GM23248 (cell line): ENCODE measurements at regions not wholly inside any gene's neighbourhood (a gene's known extent, or its start where the extent isn't known, plus 50 kb on each side); places are given as distances from the start of the nearest gene placed in this dataset.

Experiments used
- DNase-seq: peaks from one replicate; pipeline ENCODE4 v3.0.0-alpha.2; 2015
- H2AFZ ChIP-seq: fragments of 200-600 bp; sonication (generic); 2 replicates; pipeline ENCODE4 v1.6.1; 2016; ENCODE audit warnings: antibody characterized with exemption
- H3F3A ChIP-seq: fragments of 200-600 bp; sonication (generic); 2 replicates; pipeline ENCODE4 v1.6.1; 2016; ENCODE audit warnings: mild to moderate bottlenecking, antibody characterized with exemption, mixed run types; ENCODE audit not compliant: insufficient read depth
- H3K27ac ChIP-seq: fragments of 200-600 bp; sonication (generic); 2 replicates; pipeline ENCODE4 v1.5.1; 2016; ENCODE audit warnings: mild to moderate bottlenecking
- H3K27me3 ChIP-seq: fragments of 200-600 bp; sonication (generic); replicated peaks from 2 replicates; pipeline ENCODE4 v1.6.1; 2016; ENCODE audit warnings: mild to moderate bottlenecking; ENCODE audit not compliant: insufficient read depth
- H3K36me3 ChIP-seq: fragments of 200-600 bp; sonication (generic); 2 replicates; pipeline ENCODE4 v1.6.1; 2016; ENCODE audit warnings: low read depth, mild to moderate bottlenecking
- H3K4me1 ChIP-seq: fragments of 200-600 bp; sonication (generic); 2 replicates; pipeline ENCODE4 v1.6.1; 2016; ENCODE audit warnings: mild to moderate bottlenecking; ENCODE audit not compliant: insufficient read depth
- H3K4me2 ChIP-seq: fragments of 200-600 bp; sonication (generic); one replicate; pipeline ENCODE4 v1.6.1; 2016; ENCODE audit warnings: mild to moderate bottlenecking; ENCODE audit not compliant: unreplicated experiment
- H3K4me3 ChIP-seq: fragments of 200-600 bp; sonication (generic); 2 replicates; pipeline ENCODE4 v1.5.1; 2016; ENCODE audit warnings: mild to moderate bottlenecking
- H3K79me2 ChIP-seq: fragments of 200-600 bp; sonication (generic); 2 replicates; pipeline ENCODE4 v1.6.1; 2016; ENCODE audit warnings: mild to moderate bottlenecking; ENCODE audit not compliant: insufficient read depth
- H3K9ac ChIP-seq: fragments of 200-600 bp; sonication (generic); 2 replicates; pipeline ENCODE4 v1.6.1; 2016; ENCODE audit warnings: mild to moderate bottlenecking
- H3K9me2 ChIP-seq: fragments of 200-600 bp; sonication (generic); 2 replicates; pipeline ENCODE4 v1.6.1; 2016; ENCODE audit warnings: mixed run types, mild to moderate bottlenecking, moderate library complexity; ENCODE audit not compliant: insufficient read depth
- H3K9me3 ChIP-seq: fragments of 200-600 bp; sonication (generic); one replicate; pipeline ENCODE4 v1.6.1; 2017; ENCODE audit warnings: low read depth
- H4K20me1 ChIP-seq: fragments of 200-600 bp; sonication (generic); 2 replicates; pipeline ENCODE4 v1.6.0; 2016; ENCODE audit not compliant: insufficient read depth
- EZH2 ChIP-seq: fragments of 200-600 bp; sonication (generic); IDR thresholded peaks from 2 replicates; pipeline ENCODE4 v1.6.1; 2018; ENCODE audit warnings: antibody characterized with exemption, mild to moderate bottlenecking; ENCODE audit not compliant: insufficient read depth, poor library complexity, severe bottlenecking
- EZH2phosphoT487 ChIP-seq: fragments of 200-600 bp; sonication (generic); IDR thresholded peaks from 2 replicates; pipeline ENCODE4 v1.6.1; 2018; ENCODE audit warnings: antibody characterized with exemption, moderate library complexity, mild to moderate bottlenecking, low read depth; ENCODE audit not compliant: insufficient read depth
- WGBS, 2 experiments: methylation state at CpG; one replicate each; pipeline ENCODE4 v1.1.6; 2015 to 2017; ENCODE audit warnings: low lambda C conversion rate in 2 of 2, low coverage in 1 of 2; ENCODE audit errors: missing lambda C conversion rate in 2 of 2; 5-methylcytosine and 5-hydroxymethylcytosine counted together
- in situ Hi-C: fragments of 300-500 bp; cut with MboI; formaldehyde crosslinking; loops from 2 replicates; pipeline ENCODE4 v1.15.0; 2020

DNA sequence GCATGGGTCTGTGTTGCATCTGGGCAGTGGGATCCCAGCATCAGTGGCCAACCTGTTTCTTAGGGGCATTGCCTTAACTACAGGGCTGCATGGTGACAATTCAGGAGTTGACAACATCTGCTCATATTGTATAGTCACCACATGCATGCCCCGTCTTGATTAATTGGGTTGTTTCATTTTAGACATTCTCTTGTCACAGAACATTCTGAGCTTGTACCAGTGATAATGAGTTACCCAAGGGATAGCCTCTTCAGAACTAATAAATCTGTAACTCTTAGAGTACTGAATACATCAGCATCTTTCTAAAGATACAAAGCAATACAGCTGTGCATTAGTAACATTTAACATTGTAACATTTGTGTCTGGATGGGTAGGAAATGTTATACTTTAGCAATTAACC lies 426.5 kb upstream of the CD180 start:
- Histone ChIP-seq H3K9ac (no peak overlapping the region), H3K4me3 (no peak overlapping the region), H3K4me2 (no peak overlapping the region), H3K27me3 (no peaks in the 10 kb centered on the region; the same call in 1 of the 2 replicates), H3K9me3 (no peaks in the 10 kb centered on the region), H4K20me1 (no peaks in the 10 kb centered on the region), H3K4me1 (no peaks in the 10 kb centered on the region), H3K27ac (no peak overlapping the region), H3K79me2 (no peaks in the 10 kb centered on the region), H2AFZ (no peak overlapping the region), H3F3A (no peaks in the 10 kb centered on the region), H3K36me3 (no peaks in the 10 kb centered on the region), H3K9me2 (no peaks in the 10 kb centered on the region)
- no peak for DNase-seq
- TF ChIP-seq EZH2 (no peak), EZH2phosphoT487 (no peak)
- WGBS, 2 experiments = 14 to 17% methylated on average over 1 of the region's 1 CpG
- in situ Hi-C loops = no loop called here

DNA sequence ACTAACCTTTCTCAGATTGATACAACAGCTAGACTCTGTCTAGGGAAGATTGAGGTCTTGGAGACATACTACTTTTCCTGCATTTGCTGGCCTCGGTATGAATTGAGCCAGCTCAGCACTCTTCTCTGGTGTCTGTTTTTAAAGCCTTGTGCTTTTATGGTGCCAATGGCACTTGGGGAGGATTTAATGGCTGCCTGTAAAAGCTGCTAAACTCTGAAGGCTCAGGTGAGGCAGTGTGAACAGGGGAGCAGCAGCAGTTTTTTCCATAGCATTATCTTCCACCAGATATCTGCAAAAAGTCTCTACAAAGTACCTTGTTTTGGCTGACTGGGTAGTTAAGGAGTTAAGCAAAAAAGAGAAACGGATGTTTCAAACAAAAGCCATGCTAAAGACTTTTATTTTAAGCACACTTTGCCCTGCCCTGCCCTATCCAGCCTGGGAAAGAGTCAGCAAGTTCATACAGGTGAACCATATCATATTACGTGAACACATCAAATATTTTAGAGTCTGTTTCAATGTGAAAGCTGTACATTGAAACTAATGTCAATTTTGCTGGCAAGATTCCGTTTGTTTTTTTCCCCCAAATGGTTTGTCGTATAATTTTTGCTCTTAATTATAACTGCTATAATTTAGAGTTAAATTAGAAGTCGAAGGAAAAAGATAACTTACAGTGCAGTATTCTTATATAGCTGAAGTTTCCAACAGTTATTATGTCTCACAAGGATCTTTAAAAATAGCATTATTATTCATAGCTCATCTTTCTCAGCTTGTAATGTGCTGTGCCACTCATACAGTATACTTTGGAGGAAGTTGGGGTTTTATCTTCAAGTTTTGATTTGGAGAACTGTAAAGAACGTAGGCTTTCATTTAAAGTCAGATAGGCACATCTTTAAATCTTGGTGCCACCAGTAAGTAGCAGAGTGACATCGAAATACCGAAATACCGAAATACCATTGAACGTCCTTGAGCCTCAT lies 424.1 kb upstream of the CD180 start:
- 74 to 78% methylated on average over 11 of the region's 11 CpGs for WGBS, 2 experiments
- H3F3A ChIP-seq = no peaks in the 10 kb centered on the region
- no peak overlapping the region for H3K9ac ChIP-seq
- no peaks in the 10 kb centered on the region for H3K79me2 ChIP-seq
- TF ChIP-seq EZH2 (no peak), EZH2phosphoT487 (no peak)
- no peaks in the 10 kb centered on the region for H4K20me1 ChIP-seq
- no peak overlapping the region for H3K4me2 ChIP-seq
- no peak overlapping the region for H3K4me3 ChIP-seq
- H3K4me1 ChIP-seq = no peaks in the 10 kb centered on the region
- no peak for DNase-seq
- H3K36me3 ChIP-seq = no peaks in the 10 kb centered on the region
- no peaks in the 10 kb centered on the region for H3K9me3 ChIP-seq
- H3K27me3 ChIP-seq = no peaks in the 10 kb centered on the region; the same call in 1 of the 2 replicates
- H3K27ac ChIP-seq = no peak overlapping the region
- in situ Hi-C loops = no loop called here
- H3K9me2 ChIP-seq = no peaks in the 10 kb centered on the region
- H2AFZ ChIP-seq = no peak overlapping the region

DNA sequence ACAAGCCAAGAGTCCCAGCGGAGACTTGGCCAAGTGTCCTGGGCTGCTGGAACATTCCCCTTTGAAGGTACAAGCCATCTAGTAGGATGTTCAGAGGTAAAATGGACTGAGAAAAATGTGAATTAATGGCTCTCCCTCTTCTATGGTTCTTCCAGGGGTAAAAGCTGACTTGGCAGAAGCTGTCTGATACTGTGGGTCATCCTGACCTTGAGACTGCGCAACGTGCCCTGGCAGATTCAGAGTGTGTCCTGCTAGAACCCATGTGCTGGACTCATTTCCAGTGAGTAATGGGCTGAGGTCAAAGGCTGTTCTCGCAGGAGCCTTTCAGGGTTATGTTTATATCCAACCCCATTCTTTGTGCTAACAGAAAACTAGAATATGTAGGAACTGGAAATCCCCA lies 423.0 kb upstream of the CD180 start:
- Histone ChIP-seq H3K27me3 (no peaks in the 10 kb centered on the region; the same call in 1 of the 2 replicates), H3K4me2 (no peak overlapping the region), H3K4me1 (no peaks in the 10 kb centered on the region), H3K9me2 (no peaks in the 10 kb centered on the region), H3K79me2 (no peaks in the 10 kb centered on the region), H3K27ac (no peak overlapping the region), H2AFZ (no peak overlapping the region), H4K20me1 (no peaks in the 10 kb centered on the region), H3K36me3 (no peaks in the 10 kb centered on the region), H3F3A (no peaks in the 10 kb centered on the region), H3K9me3 (no peaks in the 10 kb centered on the region), H3K4me3 (no peak overlapping the region), H3K9ac (no peak overlapping the region)
- in situ Hi-C loops = no loop called here
- TF ChIP-seq EZH2phosphoT487 (no peak), EZH2 (no peak)
- WGBS, 2 experiments = 79 to 89% methylated on average over 4 of the region's 4 CpGs
- DNase-seq = no peak

DNA sequence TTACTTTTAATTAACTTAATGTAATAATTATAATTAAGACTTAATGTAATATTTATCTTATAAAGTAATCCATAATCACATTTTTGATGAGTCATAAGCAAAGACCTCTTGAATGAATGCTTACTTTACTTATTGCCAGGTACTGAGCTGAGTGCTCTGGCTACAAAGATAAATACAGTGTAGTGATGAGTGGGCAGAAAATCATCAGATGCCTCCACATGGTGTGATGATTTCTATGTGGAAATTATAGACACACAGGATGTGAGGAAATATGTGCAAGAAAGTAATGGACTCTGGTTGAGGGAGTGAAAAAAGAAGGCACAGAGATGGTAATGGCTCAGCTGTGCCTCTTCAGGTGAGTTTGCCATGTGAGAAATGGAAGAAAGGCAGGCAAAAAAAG lies 422.6 kb upstream of the CD180 start:
- no peaks in the 10 kb centered on the region for H3K79me2 ChIP-seq
- no peak overlapping the region for H3K27ac ChIP-seq
- no peaks in the 10 kb centered on the region; the same call in 1 of the 2 replicates for H3K27me3 ChIP-seq
- in situ Hi-C loops = no loop called here
- TF ChIP-seq EZH2phosphoT487 = no peak
- TF ChIP-seq EZH2 = no peak
- H3K9ac ChIP-seq = no peak overlapping the region
- no peaks in the 10 kb centered on the region for H4K20me1 ChIP-seq
- no peak for DNase-seq
- H3K9me2 ChIP-seq = no peaks in the 10 kb centered on the region
- H3K36me3 ChIP-seq = no peaks in the 10 kb centered on the region
- no peaks in the 10 kb centered on the region for H3K4me1 ChIP-seq
- H3K4me3 ChIP-seq = no peak overlapping the region
- no peak overlapping the region for H2AFZ ChIP-seq
- H3K4me2 ChIP-seq = no peak overlapping the region
- no peaks in the 10 kb centered on the region for H3K9me3 ChIP-seq
- H3F3A ChIP-seq = no peaks in the 10 kb centered on the region
